GM12892 (cell line): ENCODE measurements at regions not wholly inside any gene's neighbourhood (a gene's known extent, or its start where the extent isn't known, plus 50 kb on each side); places are given as distances from the start of the nearest gene placed in this dataset.
"Not testable (repeated sequence)": the region's sequence is repeated elsewhere in the genome, so short reads cannot be mapped to it uniquely, and the experiment has no call there.

Experiments
- POLR2A ChIP-seq: IDR thresholded peaks from 2 replicates; pipeline ENCODE4 v1.6.1; 2011; ENCODE audit warnings: low read depth, low read length, control low read depth
- POLR2AphosphoS5 ChIP-seq: IDR thresholded peaks from 2 replicates; pipeline ENCODE4 v1.6.1; 2011; ENCODE audit warnings: low read depth, low read length, control low read depth
- TAF1 ChIP-seq: IDR thresholded peaks from 2 replicates; pipeline ENCODE4 v1.6.1; 2011; ENCODE audit warnings: low read depth, mild to moderate bottlenecking, control low read depth, low read length, borderline replicate concordance

DNA sequence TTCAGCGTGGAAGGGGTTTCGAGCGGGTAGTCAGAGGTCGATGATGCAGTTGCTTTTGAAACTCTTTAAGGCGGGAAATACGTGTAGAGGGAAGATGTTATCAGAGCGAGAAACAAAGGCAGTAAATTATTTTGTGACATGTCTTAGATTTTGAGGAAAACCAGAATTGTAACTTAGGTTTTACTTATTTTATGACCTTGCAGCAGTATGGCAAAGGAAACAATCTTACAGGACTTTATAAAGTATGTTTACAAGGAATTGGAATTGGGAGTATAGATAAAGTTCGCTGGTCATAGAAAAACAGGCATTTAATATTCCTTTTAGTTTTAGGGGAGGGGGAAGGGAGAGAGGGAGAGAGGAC is 103.3 kb downstream of the FAM72B start:
- TF ChIP-seq POLR2A, POLR2AphosphoS5, TAF1: not testable (repeated sequence)
